K562 (cell line): ENCODE measurements at regions not wholly inside any gene's neighbourhood (a gene's known extent, or its start where the extent isn't known, plus 50 kb on each side); places are given as distances from the start of the nearest gene placed in this dataset.

Experiments used
- FOXA1 ChIP-seq: fragments of 450-650 bp; IDR thresholded peaks from 2 replicates; pipeline ENCODE4 v1.6.1; 2016; ENCODE audit warnings: mild to moderate bottlenecking, borderline replicate concordance
- GABPA ChIP-seq: fragments of 200-800 bp; sonication (Bioruptor generic); conservative IDR thresholded peaks from 2 replicates; pipeline ENCODE4 v1.6.1; 2016; ENCODE audit warnings: low read depth, missing genetic modification characterization, missing compliant biosample characterization

DNA sequence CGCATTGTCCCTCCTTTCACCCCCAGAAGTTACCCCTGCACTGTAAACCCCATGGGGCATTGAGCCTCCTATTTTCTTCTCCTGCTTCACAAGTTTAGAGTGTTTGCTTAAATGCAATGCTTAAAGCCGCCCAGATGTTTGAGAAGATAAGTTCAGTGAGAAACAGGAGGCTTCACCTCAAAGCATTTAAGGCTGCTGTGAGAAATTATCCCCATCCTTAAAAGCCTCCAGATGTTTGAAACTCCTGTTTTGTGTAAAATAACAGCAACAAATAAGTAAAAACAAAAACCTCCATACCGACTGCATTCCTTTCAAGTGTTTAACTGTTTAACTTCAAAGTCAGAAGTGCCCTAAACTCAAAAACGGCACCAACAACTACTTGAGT lies 81.8 kb downstream of the RTP5 start:
- TF ChIP-seq FOXA1 (no peak), GABPA (tag) (no peak)
